ENCODE measurements at regions not wholly inside any gene's neighbourhood (a gene's known extent, or its start where the extent isn't known, plus 50 kb on each side); places are given as distances from the start of the nearest gene placed in this dataset.

GRCh38 chr12:13487326-13487725 lies 290.8 kb downstream of the EMP1 start:
- intact Hi-C loops (cut with DNase I), result no loop called here

DNA sequence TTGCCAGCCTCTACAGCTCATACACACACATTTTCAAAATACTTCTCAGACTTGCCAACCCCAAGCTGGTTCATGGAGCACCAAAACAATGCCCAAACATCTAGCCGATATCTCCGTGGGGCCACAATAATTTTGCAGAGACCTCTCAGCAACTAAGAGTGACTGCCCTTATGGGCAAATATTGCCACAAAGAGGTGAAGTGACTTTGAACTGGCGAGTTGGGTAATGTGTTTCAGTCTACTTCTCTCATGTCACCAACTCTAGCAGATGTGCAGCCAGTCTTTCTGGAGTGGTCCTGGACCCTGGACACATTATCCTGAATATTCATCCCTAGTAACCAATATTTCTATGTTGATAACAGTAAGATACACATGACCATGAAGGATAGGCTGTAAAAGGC lies 290.3 kb downstream of the EMP1 start:
- no peak for DNase-seq
- intact Hi-C loops (cut with DNase I), result no loop called here

More at GRCh38 chr12:13487326-13487725, 290.8 kb downstream of the EMP1 start:
- no peak for DNase-seq

GRCh38 chr12:13478650-13479181 lies 282.2 kb downstream of the EMP1 start:
- intact Hi-C loops (cut with DNase I), result no loop called here
- no peak for DNase-seq

DNA sequence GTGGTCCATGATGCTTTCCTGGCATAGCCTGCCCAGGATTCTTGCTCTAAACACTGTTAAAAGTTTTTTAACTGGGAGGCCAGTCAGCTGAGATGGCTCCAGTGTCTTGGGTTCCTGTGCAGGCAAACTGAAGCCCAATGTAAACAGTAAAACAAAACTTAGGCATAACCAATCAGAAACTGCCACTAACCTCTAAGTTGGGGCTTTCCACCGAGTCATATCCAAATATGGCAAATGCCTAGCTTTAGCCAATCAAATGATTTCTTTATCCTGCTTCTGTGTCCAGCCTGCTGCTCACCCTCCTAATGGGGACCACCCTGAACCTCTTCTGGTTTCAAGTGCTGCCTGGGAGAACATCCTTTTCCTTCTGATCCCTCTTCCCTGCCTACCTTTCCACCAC lies 277.9 kb downstream of the EMP1 start:
- DNase-seq, result no peak
- intact Hi-C loops (cut with DNase I), result no loop called here

DNA sequence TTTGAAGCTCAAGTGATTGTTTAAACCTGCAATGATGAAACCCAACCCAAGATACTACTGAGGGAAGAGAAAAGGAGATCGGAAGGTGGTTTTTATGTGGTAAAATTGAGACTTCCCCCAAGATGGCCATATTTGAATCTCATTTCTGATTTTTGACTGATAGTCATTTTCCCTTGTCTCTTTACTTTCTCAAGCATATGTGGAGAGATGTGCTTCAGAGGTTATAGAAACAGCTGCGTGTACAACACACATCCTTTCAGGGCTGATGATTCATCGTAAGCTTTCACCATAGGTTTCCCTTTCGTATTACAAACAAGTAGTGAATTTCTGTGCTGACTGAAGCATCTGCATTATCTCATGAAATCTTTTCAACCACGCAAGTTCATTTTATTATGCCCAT lies 276.2 kb downstream of the EMP1 start:
- peak in 1 of 42 donors; percentile 22 for DNase-seq
- intact Hi-C loops (cut with DNase I), result loop anchor here (2.0 kb wide), 1 partner anchor 60 kb away; no protein-coding TSS in a partner anchor

DNA sequence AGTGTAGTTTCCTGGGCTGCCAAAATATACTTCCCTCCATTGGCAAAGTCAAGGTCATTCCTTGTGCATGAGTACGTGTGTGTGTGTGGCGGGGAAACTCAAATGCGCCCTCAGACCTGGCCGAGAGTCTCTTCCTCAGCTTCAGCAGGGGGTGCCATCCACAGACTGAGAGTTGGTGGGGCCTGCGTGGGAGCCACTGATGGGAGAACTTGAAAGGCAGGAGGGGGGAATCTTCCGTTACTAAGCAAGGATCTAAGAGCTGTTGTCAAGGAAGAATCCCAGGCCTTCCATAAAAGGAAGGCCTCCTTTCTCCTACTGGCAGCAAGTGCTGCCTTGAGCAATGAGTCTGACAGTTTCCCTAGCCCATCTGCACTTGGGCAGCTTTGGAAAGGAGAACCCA lies 274.9 kb downstream of the EMP1 start:
- intact Hi-C loops (cut with DNase I), result no loop called here
- peak in 41 of 42 donors; percentile 29 to 92 (median 70) for DNase-seq

DNA sequence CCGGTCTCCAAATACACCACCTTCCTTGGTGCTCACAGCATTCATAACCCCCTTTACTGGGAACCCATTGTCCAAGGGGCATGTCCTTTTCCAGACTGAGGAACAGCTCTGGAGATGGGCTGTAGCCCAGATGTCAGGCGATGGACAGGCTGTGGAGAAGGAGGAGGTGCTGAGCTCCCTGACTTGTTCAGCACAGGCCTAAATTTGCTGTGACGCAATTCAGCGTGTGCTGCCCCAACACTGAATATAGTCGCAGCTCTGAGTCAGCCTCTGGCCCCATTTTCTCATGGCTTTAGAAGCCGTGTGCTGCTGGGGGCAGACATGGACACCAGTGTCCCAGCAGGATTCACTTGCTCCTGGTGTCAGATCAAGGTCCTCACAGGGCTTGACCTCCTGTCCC lies 269.1 kb downstream of the EMP1 start:
- no peak for DNase-seq
- intact Hi-C loops (cut with DNase I), result no loop called here

- intact Hi-C loops (cut with DNase I), result no loop called here
Measured at GRCh38 chr12:13463189-13463588, 266.7 kb downstream of the EMP1 start.

GRCh38 chr12:13462450-13462849 lies 265.9 kb downstream of the EMP1 start:
- no peak for DNase-seq
- intact Hi-C loops (cut with DNase I), result no loop called here

More at GRCh38 chr12:13463189-13463588, 266.7 kb downstream of the EMP1 start:
- DNase-seq, result no peak

DNA sequence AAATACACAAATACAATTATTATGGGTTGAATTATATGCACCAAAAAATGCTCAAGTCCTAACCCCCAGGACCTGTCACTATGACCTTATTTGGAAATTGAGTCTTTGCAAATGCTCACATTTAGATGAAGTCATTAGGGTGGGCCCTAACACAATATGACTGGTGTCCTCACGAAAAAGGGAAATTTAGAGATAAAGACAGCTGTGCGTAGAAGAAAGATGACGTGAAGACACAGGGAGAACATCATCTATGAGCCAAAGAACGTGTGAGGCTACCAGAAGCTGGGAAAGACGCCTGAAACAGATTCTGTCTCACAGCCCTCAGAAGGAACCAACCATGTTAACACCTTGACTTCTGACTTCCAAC lies 259.2 kb downstream of the EMP1 start:
- DNase-seq, result no peak
- intact Hi-C loops (cut with DNase I), result no loop called here

DNA sequence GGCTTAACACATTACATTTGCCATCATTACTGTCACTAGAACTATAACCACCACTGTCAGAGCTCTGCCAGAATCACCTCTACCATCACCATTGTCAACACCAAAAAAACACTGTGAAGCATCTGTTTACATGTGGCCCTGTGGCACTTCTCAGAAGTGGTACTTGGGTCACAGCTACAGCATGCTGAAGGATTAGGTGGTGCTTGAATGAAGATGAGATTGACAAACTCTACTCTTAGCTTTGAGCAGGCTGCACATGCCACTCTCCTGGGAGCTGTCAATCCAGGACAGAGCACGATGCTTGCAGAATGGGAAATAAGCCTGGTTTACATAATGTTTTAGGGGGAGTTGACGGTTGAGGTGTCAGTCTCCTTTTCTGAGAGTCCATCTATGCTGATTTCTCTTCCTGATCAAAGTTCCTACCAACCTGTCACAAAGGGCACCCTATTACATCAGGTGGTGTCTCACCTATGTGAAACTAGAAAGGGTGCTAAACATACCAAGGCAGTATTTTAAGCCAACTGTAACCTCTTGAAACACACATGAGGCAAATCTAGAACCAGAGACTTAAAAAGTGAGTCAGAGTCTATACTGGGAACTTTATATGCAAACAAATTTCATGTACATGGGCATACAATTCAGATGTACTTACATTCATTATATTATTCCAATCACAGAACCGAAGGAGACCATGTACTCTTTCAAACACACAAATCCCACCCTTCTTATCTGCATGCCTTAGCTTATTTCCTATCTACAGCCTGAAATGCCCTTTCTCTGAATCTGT lies 258.7 kb downstream of the EMP1 start:
- DNase-seq, result no peak
- intact Hi-C loops (cut with DNase I), result no loop called here

- DNase-seq, result peak in 29 of 42 donors; percentile 9 to 75 (median 37)
- intact Hi-C loops (cut with DNase I), result no loop called here
Measured at GRCh38 chr12:13452955-13453570, 256.5 kb downstream of the EMP1 start.

DNA sequence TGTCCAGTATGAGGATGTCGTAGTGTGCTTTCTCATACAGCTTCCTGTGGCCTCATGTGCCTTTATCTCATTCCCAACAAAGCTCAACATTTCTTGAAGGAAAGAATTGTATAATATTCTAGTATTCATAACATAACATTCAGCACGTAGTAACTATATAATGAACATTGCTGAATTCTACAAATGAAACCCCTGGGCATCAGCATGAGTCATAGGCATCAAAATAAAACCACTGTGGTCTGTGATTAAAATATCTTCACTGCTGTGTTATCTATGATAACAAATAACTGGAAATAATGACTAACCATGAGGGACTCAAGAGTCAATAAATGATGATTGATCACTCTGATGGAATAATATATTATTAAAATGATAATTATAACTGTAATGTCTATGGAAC lies 255.2 kb downstream of the EMP1 start:
- no peak for DNase-seq
- intact Hi-C loops (cut with DNase I), result no loop called here

GRCh38 chr12:13450231-13451080 lies 253.9 kb downstream of the EMP1 start:
- DNase-seq, result no peak
- intact Hi-C loops (cut with DNase I), result no loop called here

- intact Hi-C loops (cut with DNase I), result no loop called here
- DNase-seq, result no peak
Measured at GRCh38 chr12:13444076-13444475, 247.6 kb downstream of the EMP1 start.

DNA sequence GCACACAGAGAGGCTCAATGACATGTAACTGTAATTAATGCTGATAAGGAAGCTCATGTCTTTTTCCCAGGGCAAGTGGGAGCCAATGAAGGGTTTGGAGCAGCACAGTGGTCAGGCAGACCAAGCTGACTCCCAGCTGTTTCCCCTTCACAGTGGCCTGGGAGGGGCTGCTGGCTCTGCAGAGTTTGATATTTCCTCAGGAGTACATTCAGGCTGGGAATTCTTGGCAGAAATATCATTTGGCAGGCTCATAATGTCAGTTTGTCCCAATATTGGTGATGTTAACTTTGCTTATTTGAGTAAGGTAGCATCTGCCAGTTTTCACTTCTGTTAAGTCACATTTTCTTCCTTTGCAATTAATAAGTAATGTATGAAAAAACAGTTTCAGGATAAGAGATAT lies 247.0 kb downstream of the EMP1 start:
- intact Hi-C loops (cut with DNase I), result no loop called here
- no peak for DNase-seq

DNA sequence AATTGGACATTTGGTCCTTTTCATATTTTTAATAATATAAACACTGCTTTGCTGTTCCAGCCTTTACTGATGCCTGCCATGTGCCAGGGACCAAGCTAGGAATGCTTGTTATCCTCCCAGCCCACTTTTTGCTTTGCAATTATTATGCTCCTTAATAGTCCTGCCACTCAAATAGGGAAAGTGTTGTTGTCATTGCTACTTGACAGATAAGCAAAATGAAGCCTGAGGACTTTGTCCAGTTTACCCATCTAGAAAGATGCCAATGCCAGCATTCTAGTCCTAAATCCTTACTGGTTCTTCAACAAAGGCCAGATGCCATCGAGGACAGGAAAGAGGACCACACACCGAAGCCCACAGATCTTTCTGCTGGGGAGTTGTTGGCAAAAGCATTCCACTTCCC lies 246.5 kb downstream of the EMP1 start:
- no peak for DNase-seq
- intact Hi-C loops (cut with DNase I), result no loop called here

GRCh38 chr12:13442457-13442856 lies 245.9 kb downstream of the EMP1 start:
- intact Hi-C loops (cut with DNase I), result no loop called here
- DNase-seq, result no peak

GRCh38 chr12:13440844-13441243 lies 244.3 kb downstream of the EMP1 start:
- no peak for DNase-seq
- intact Hi-C loops (cut with DNase I), result no loop called here

DNA sequence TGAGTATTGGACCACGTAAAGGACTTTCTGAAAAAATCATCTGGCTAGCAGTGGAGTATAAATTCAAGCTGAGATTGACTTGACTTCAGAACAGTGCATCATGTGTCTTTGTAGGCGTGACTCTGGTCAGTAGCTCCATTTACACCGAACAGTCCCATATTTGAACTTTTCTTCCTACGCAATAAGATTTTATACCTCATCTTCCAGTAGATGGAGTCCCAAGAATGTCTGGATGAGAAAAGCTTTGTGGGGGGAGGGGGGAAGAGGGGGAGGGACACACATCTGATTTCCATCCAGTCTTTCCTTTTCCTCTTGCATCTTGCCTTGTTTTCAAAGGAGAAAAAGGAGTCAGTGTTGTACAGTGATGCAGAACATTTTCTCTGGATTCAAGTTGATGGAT lies 241.0 kb downstream of the EMP1 start:
- intact Hi-C loops (cut with DNase I), result no loop called here
- DNase-seq, result no peak

Measured in head of caudate nucleus (tissue), 42 donors.